GM21526 (cell line): ENCODE measurements at regions not wholly inside any gene's neighbourhood (a gene's known extent, or its start where the extent isn't known, plus 50 kb on each side); places are given as distances from the start of the nearest gene placed in this dataset.
"Not testable (repeated sequence)": the region's sequence is repeated elsewhere in the genome, so short reads cannot be mapped to it uniquely, and the experiment has no call there.

Source experiments
- ATAC-seq: cut with Tn5 transposase; IDR thresholded peaks from one replicate; pipeline ENCODE4 v1.9.1; 2021; ENCODE audit warnings: moderate library complexity; ENCODE audit not compliant: unreplicated experiment, low FRiP score

DNA sequence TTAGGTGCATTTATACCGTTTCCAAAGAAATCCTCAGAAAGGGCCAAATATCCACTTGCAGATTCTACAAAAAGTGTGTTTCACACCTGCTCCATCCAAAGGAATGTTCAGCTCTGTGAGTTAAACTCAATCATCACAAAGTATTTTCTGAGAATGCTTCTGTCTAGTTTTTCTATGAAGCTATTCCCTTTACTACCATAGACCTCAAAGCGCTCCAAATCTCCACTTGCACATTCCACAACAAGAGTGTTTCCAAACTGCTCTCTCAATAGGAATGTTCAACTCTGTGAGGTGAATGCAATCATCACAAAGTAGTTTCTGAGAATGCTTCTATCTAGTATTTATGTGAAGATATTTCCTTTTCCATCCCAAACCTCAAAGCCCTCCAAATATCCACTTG lies 412.7 kb upstream of the WSB1 start:
- ATAC-seq = not testable (repeated sequence)

DNA sequence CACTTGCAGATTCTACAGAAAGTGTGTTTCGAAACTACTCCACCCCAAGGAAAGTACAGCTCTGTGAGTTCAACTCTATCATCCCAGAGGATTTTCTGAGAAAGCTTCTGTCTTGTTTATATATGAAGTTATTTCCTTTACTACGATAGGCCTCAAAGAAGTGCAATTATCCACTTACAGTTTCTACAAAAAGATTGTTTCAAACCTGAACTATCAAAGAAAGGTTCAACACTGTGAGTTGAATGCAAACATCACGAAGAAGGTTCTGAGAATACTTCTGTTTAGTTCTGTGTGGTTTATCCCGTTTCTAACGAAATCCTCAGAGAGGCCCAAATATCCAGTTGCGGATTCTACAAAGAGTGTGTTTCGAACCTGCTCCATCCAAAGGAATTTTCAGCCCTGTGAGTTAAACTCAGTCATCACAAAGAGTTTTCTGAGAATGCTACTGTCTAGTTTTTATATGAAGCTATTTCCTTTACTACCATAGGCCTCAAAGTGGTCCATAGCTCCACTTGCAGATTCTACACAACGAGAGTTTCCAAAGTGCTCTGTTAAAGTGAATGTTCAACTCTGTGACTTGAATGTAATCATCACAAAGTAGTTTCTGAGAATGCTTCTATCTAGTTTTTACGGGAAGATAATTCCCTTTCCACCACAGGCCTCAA lies 411.7 kb upstream of the WSB1 start:
- ATAC-seq = peak; percentile 27

DNA sequence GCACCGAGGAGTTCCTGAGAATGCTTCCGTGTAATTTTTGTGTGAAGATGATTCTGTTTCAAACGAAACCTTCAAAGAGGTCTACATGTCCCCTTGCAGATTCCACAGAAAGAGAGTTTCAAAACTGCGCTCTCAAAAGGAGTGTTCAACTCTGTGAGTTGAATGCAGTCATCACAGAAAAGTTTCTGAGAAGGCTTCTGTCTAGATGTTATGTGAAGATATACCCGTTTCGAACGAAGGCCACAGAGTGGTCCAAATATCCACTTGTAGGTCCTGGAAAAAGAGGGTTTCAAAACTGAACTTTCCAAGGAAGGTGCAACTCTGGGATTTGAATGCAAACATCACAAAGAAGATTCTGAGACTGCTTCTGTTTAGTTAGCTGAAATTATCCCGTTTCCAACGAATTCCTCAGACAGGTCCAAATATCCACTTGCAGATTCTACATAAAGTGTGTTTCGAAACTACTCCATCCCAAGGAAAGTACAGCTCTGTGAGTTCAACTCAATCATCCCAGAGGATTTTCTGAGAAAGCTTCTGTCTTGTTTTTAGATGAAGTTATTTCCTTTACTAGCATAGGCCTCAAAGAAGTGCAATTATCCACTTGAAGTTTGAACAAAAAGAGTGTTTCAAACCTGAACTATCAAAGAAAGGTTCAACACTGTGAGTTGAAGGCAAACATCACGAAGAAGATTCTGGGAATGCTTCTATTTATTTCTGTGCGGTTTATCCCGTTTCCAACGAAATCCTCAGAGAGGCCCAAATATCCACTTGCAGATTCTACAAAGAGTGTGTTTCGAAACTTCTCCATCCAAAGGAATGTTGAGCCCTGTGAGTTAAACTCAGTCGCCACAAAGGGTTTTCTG lies 409.8 kb upstream of the WSB1 start:
- not testable (repeated sequence) for ATAC-seq

DNA sequence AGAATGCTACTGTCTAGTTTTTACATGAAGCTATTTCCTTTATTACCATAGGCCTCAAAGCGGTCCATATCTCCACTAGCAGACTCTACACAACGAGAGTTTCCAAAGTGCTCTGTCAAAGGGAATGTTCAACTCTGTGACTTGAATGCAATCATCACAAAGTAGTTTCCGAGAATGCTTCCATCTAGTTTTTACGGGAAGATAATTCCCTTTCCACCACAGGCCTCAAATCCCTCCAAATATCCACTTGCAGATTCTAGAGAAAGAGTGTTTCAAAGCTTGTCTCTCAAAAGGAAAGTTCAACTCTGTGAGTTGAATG lies 409.2 kb upstream of the WSB1 start:
- ATAC-seq = not testable (repeated sequence)

DNA sequence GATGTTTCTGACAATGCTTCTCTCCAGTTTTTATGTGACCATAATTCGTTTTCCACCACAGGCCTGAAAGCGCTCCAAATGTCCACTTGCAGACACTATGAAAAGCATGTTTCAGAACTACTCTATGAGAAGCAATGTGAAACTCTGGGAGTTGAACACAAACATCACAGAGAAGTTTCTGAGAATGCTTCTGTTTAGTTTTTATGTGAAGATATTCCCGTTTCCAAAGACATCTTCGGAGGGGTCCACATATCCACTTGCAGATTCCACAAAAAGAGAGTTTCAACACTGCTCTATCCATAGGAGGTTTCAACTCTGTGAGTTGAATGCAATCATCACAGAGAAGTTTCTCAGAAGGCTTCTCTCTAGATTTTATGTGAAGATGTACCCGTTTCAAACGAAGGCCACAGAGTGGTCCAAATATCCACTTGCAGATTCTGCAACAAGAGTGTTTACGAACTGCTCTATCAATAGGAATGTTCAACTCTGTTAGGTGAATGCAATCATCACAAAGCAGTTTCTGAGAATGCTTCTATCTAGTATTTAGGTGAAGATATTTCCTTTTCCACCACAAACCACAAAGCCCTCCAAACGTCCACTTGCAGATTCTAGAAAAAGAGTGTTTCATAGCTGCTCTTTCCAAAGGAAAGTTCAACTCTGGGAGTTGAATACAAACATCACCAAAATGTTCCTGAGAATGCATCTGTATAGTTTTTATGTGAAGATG lies 408.5 kb upstream of the WSB1 start:
- not testable (repeated sequence) for ATAC-seq
